ENCODE measurements at regions not wholly inside any gene's neighbourhood (a gene's known extent, or its start where the extent isn't known, plus 50 kb on each side); places are given as distances from the start of the nearest gene placed in this dataset.

GRCh38 chr1:23614032-23614660, 54.8 kb upstream of the ID3 start:
- Histone ChIP-seq H3K4me1 (ENCODE audit: control insufficient read depth, insufficient read depth, low read length) (no peaks in the 10 kb centered on the region), H3K27me3 (ENCODE audit: control insufficient read depth, insufficient read depth, low read length) (peaks cover 14% of the 10 kb centered on the region), H3K36me3 (ENCODE audit: insufficient read depth, low read length) (no peaks in the 10 kb centered on the region), H3K9me3 (replicated peaks; ENCODE audit: low read length) (no peaks in the 10 kb centered on the region), H3K4me2 (ENCODE audit: low read length) (no peak overlapping the region), H3K9ac (ENCODE audit: low read depth, low read length) (no peak overlapping the region), H3K4me3 (ENCODE audit: low read length) (no peak overlapping the region)

- no peak overlapping the region for H3K4me3 ChIP-seq (ENCODE audit: low read length)
- no peak overlapping the region for H3K9ac ChIP-seq (ENCODE audit: low read depth, low read length)
- H3K36me3 ChIP-seq (ENCODE audit: insufficient read depth, low read length) = no peaks in the 10 kb centered on the region
- H3K4me2 ChIP-seq (ENCODE audit: low read length) = no peak overlapping the region
- H3K4me1 ChIP-seq (ENCODE audit: control insufficient read depth, insufficient read depth, low read length) = peaks cover 4% of the 10 kb centered on the region
- H3K9me3 ChIP-seq (replicated peaks; ENCODE audit: low read length) = no peaks in the 10 kb centered on the region
- H3K27me3 ChIP-seq (ENCODE audit: control insufficient read depth, insufficient read depth, low read length) = peaks cover 6% of the 10 kb centered on the region
Measured at GRCh38 chr1:23613191-23614031, 54.1 kb upstream of the ID3 start.

- Histone ChIP-seq H3K4me2 (ENCODE audit: low read length) (no peak overlapping the region), H3K4me1 (ENCODE audit: control insufficient read depth, insufficient read depth, low read length) (peaks cover 4% of the 10 kb centered on the region), H3K9me3 (replicated peaks; ENCODE audit: low read length) (no peaks in the 10 kb centered on the region), H3K9ac (ENCODE audit: low read depth, low read length) (no peak overlapping the region), H3K36me3 (ENCODE audit: insufficient read depth, low read length) (no peaks in the 10 kb centered on the region), H3K4me3 (ENCODE audit: low read length) (no peak overlapping the region), H3K27me3 (ENCODE audit: control insufficient read depth, insufficient read depth, low read length) (peaks cover 3% of the 10 kb centered on the region)
Measured at GRCh38 chr1:23611601-23612327, 52.5 kb upstream of the ID3 start.

DNA sequence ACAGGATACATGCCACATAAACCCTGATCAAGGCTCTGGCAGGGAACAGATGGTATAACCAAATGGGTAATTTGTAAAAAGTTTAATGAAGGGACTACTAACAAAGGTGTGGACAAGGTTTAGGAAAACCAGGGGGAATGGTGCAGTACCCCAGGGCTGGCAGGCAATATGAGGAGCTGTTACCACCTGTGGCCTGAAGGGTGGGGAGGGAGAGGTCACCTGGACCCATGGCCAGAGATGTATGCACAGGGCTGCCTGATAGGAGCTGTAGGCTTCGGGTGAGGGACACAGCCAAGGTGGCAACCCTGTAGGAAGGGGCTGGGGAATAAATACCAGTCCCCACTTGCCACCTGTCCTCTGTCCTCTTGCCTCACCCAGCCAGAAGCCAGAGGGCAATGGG, 51.4 kb upstream of the ID3 start:
- Histone ChIP-seq H3K36me3 (ENCODE audit: insufficient read depth, low read length) (no peaks in the 10 kb centered on the region), H3K9ac (ENCODE audit: low read depth, low read length) (no peak overlapping the region), H3K9me3 (replicated peaks; ENCODE audit: low read length) (no peaks in the 10 kb centered on the region), H3K4me2 (ENCODE audit: low read length) (no peak overlapping the region), H3K4me1 (ENCODE audit: control insufficient read depth, insufficient read depth, low read length) (peaks cover 4% of the 10 kb centered on the region), H3K27me3 (ENCODE audit: control insufficient read depth, insufficient read depth, low read length) (peaks cover 3% of the 10 kb centered on the region), H3K4me3 (ENCODE audit: low read length) (no peak overlapping the region)

- H3K36me3 ChIP-seq (ENCODE audit: insufficient read depth, low read length) = no peaks in the 10 kb centered on the region
- no peaks in the 10 kb centered on the region for H3K9me3 ChIP-seq (replicated peaks; ENCODE audit: low read length)
- H3K4me2 ChIP-seq (ENCODE audit: low read length) = no peak overlapping the region
- peaks cover 4% of the 10 kb centered on the region for H3K4me1 ChIP-seq (ENCODE audit: control insufficient read depth, insufficient read depth, low read length)
- peaks cover 3% of the 10 kb centered on the region for H3K27me3 ChIP-seq (ENCODE audit: control insufficient read depth, insufficient read depth, low read length)
- no peak overlapping the region for H3K9ac ChIP-seq (ENCODE audit: low read depth, low read length)
- H3K4me3 ChIP-seq (ENCODE audit: low read length) = no peak overlapping the region
Measured at GRCh38 chr1:23609971-23610370, 50.7 kb upstream of the ID3 start.

All from skeletal muscle satellite cell (primary cell).